Amniotic epithelial cell (primary cell): ENCODE measurements at regions not wholly inside any gene's neighbourhood (a gene's known extent, or its start where the extent isn't known, plus 50 kb on each side); places are given as distances from the start of the nearest gene placed in this dataset.

Experiments used
- DNase-seq: peaks from one replicate; pipeline ENCODE4 v3.0.0-alpha.2; 2010; ENCODE audit warnings: low read depth

DNA sequence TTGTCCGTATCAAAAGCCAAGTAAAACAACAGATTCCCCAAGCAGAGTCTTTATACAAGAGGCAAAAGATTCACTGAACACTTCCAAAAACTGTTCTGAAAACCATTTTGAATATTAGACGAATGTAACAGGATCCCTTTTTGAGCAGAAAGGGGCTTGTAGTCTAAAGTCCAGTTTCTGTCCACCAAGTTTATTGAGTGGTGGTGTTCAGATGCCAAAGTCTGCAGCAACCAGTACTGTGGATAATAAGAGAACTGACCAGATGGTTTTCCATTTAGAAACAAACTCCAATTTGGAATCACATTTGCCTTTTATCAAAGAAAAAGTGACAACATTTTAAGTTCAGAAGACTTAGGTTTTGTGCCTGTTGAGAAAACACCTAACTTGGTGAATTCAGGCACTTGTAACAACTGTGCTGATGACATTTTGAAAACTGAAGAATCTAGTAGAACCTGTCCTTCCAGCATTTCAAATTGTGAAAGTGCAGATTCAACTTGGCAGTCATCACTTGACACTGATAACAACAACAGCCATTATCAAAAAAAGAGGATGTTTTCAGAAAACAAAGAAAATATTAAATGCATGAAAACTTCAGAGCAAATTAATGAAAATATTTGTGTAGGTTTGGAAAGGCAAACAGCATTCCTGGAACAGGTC, 217.1 kb downstream of the CSNK2A3 start:
- DNase-seq: no peak

DNA sequence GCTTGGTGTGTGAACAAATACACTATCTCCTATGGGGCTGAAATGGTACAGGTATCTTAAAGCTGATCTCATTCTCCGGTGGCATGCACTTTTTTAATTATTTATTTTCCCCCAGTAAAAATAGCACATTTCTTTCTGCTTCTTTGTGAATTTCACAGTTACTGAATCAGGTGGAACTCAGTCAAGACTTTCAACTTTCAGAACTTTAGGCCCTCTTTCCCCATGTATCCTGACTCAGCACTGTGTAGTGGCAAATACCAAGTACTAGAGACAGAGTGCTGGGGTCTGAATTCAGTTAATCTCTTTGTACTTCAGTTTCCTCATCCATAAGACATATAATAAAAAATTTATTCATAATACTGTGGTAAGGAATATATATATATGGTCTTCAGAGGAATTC, 223.9 kb downstream of the CSNK2A3 start:
- no peak for DNase-seq

DNA sequence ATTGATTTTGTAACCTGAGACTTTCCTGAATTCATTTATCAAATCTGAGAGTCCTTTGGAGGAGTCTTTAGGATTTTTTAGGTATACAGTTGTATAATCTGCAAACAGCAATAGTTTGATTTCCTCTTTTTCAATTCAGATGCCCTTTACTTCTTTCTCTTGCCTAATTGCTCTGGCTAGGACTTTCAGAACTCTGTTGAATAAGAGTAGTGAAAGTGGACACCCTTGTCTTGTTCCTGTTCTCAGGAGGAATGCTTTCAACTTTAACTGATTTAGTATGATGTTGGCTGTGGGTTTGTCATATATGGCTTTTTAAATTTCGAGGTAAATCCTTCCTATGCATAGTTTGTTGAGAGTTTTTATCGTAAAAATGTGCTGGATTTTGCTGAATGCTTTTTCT, 227.4 kb downstream of the CSNK2A3 start:
- no peak for DNase-seq

DNA sequence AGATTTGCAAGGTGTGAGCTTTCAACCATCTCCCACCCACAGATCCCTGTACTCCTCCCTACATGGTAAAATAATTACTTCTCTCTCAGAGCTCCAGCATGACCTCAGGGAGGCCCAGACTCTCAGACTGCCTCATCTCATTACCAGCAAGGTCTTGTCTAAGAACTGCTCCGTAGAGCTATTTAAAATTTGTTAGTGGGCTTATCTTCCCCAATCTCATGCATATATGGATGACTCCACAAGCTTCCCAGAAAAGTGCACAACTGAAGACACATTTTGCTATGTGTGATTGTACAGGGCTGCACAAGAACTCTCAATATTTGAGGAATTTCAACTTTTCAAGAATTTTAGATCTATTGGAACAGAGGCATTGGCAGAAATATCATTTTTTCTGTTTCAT, 230.3 kb downstream of the CSNK2A3 start:
- no peak for DNase-seq

DNA sequence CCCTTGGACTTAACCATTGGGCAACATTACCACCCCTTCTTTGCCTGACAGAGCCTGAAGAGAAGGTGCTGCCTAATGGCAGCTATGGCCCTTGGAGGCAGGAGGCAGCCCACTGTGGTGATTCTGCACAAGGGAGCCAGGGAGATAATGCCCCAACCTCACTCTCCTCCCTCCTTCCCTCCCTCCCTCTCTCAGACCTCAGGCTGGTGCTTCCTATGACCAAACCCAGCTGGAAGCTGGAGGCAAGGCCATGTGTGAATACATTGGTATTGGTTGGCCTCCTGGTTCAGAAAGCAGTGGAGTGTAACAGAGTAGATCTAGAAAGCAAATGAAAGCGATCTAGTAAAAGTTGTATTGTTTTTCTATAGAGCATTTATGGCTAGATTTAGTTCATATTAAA, 233.1 kb downstream of the CSNK2A3 start:
- no peak for DNase-seq

DNA sequence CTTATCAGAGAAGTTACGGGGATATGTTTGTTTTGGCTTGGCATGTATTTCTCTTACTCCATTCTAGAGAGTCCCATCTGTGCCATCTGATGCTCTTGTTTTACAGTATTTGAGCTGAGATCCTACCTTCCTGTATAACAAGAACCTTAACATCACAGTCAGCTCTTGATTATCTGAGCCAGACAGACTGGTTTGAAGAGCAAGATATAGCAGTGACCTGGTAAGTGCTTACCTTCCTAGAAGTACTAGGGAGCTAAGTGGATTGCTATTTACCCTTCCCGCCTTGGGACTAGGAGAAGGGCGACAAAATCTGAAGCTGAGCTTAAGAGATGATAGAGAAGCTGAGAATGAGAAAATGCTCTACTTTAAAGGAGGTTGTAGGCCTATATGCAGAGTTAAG, 235.3 kb downstream of the CSNK2A3 start:
- no peak for DNase-seq

DNA sequence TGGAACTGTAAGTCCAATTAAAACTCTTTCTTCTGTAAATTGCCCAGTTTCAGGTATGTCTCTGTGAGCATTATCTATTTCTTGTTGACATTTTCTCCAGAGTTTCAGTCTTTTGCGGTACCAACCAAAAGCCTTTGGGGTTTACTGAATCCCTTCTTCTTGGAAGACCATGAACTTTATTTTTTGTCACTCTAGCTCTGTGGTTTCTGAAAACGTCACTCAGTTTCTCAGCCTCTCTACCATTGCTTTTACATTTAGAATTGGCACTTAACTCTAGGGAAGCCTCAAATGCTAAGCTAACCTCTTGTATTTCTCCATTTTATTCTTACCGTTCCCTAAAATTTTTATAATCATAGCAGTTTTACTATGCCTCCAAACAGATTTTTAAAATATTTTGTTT, 237.6 kb downstream of the CSNK2A3 start:
- DNase-seq: no peak

DNA sequence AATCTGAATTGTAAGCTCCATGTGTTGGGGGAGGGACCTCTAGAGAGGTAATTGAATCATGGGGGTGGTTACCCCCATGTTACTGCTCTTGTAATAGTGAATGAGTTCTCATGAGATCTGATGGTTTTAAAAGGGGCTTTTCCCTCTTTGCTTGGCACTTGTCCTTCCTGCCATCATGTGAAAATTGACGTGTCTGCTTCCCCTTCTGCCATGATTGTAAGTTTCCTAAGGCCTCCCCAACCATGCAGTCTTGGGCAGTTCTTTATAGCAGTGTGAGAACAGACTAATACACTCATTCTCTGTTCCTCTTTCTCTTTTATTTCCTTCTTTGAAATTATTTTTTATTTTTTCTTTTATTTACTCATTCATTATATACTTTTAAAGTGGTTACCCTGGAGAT, 239.4 kb downstream of the CSNK2A3 start:
- DNase-seq: no peak

DNA sequence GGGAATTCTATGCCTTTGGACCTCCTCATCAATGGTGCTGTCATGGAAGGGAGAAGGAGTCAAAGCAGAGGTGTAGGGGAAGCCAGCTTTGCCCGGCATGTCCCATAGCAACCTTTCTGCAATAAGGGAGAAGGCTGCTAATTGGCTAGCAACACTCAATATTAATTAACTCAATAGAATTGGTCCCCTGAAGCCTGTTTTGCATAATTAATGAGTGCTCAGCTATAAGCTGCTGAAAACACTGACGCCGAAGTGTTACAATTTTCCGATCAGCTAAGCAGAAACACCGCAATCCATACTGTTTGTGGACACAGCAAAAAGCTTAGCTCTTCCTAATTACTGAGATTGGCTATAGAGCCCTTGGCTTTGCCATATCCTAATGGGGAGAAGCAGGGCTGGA, 245.0 kb downstream of the CSNK2A3 start:
- DNase-seq: no peak

DNA sequence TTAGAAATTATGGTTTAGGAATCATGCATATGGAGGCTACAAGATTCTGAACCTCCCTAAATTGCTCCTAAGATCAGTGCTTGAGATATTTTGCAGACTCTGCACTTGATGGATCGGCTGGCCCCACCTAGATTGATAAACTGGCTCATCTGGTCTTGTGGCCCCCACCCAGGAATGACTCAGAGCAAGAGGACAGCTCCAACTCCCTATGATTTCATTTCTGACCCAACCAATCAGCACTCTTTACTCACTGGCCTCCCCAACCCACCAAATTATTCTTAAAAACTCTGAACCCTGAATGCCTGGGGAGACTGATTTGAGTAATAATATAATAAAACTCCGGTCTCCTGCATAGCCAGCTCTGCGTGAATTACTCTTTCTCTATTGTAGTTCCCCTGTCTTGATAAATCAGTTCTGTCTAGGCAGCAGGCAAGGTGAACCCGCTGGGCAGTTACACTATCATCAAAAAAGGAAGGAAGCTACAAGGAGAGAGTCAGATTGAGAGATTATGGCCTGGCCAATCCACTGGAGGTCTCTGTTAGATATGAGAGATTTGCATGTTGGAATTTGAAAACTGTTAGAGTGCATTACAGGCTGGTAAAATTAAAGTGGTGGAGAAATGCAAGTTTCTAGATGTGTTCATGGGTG, 245.8 kb downstream of the CSNK2A3 start:
- DNase-seq: no peak

DNA sequence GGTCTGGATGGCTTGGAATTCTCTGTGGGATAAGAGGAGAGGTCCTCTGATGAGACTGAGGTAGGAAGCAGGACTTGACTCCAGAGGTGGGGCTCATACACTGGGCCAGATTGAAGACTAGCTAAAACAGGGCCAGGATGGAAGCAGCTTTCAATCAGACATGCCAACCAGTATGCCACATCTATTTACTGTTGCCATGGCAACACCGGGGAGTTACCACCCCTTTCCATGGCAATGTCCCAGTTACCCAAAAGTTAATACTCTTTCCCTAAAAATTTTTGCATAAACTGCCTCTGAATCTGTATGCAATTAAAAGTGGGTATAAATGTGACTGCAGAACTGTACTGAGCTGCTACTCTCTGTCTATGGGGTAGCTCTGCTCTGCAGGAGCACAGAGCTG, 247.5 kb upstream of the ZBED5 start:
- DNase-seq: no peak

DNA sequence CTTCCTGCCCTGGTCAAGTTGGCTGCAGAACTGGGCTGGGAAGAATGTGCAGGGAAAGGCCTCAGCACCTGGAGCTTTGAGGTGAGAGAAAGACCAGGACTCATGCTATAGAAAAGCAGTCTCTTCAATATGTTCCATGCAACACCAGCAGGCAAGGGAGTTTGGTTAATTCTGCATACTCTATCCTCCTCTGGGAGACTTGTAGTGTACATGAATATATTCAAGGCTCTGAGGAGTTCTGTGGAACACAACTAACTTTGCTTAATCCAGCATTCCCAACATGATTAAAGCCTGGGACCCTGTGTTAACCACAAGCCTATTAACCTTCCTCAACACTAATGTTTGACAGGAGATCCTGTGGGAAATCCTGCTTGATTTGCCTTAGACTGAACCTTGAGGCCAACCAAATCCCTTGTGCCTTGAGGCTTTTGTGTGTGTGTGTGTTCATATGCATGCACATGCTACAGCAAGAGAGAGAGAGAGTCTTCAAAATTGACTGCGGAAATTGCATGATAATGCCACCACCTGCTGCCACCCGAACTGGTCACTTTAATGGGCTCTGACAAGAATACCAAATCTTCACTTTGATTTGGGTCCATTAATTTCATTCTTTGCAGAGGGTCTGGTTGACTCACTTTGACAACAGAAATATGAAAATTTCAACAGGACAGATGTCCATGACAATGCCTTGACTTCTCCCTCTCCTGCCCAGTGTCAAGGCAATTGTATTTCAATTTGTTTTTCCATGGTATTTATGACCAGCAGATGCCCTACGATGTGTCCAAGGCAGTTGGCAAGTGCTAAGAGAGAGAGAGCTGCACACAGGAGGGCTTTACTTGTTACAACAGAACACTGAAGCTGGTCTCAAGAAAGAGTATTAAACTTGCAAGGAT, 238.2 kb upstream of the ZBED5 start:
- no peak for DNase-seq

DNA sequence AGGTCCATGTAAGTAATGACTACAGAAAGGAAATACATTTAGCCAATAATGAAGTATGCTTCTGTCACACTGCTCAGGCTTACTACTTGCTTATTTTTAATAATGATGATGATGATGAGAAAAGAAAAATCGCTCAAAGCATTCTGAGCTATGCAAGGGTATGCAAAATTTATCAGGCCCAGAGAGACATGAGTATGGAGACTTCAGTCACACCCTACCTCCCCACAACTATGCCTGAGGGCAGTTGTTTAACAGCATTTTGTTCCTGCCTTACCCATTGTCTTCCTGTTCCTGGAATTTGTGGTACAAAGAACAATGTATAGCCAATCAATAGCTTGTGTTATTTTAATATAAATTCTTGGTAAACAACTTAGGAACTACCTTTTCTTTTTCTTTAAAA, 232.6 kb upstream of the ZBED5 start:
- no peak for DNase-seq

DNA sequence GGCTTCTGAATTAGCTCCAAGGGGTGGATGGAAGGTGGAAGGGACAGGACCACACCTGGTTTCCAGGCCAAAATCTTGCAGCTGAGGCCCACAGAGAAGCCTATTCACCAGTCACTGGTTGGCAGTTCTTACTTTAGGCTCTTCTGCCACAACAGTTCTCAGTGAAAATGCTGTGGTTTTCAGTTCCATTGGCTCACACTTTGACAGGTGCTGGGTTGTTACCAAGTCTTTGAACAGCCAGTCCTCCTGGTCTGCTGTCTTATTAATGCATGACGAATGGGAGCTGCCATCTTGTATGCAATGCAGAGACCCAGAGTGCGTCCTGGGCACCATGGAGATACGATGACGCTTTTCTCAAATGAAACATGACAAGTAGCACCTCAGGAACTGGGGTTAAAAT, 232.0 kb upstream of the ZBED5 start:
- DNase-seq: no peak

DNA sequence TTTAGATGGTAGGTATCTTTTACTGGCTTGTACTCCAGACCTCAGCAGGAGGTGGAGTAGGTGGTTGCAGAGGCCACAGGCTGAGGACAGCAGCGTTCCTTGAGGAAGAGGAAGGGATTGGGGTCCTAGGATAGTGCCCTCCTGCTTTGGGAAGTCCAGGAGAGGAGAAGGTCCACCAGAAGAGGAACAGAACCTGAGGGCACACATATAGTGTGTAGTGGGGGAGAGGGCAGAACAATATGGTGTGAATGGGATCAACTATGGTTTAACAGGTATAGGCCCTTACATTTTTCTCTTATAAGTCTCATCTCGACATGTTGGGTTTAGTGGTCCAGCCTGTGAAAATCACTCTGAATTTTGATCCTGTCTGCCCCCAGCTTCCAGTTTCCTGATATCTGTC, 229.1 kb upstream of the ZBED5 start:
- DNase-seq: no peak

DNA sequence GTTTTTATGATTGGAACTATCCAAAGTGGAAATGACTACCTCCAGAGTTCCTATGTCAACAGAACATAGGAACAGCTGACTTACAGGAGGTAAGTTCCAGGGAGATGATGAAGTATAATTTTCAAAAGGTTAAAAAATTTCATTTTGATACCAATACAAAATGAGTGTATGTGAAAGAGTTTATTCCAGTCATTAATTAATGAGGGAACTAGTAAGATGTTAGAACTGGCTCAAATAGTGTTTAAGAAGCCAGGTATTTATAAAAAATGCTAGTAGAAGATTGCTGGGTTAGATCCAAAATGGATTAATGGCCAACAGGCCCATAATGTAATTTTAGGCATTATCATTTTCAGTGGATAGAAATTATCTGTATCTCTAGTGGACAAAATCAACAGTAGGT, 227.7 kb upstream of the ZBED5 start:
- DNase-seq: no peak

DNA sequence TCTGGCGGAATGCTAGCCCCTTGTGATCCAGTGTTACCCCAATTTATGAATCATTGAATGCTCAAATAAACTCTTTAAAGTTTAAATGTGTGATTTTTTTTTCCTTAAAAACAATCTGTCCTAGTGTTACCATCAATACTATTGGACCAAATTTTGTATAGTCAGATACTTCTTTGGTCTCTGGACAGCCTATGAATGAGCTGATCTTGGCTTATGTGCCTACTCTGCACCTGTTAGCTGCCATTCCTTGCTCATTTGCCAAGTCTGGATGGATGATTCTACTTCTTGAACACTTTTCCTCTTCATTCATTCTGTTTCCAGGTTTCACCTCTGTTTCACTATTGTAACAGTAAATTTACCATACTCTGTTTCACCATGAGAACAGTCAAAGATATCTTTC, 226.5 kb upstream of the ZBED5 start:
- DNase-seq: no peak

DNA sequence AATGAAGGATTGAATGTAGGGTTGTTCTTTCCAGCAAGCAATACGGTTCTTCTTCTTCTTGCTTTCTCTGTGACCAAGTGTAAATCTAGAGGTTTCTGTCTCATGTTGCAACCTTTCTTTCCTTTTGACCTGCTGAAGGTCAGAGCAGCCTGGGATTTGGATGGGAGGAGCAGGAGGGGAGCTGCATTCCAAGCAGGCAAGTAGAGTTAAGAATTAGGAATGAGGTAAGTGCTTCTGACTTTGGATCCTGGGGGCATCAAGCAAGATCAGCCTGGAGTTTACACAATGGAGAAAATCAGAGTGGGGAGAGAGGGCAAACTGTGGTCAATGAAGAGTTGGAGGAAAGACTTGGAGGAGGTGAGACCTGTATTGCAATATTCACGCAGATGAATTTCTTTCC, 225.6 kb upstream of the ZBED5 start:
- DNase-seq: no peak

DNA sequence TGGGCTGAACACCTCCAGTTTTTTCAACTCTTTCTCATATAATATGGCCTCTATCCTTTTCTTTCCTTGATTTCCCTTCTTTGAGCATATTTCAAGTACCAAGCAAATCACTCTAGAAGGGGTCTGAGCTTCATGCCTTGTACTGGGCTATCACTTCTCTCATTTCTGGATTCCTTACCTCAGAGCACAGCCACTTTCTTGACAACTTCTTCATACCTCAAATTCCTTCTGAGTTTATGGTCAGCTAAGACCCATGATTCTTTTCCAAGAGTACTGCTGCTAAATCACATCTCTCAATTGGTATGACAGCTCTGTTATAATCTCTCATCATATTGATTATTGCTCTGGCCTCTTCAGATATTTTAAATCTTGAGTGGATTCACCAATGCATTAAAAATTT, 224.8 kb upstream of the ZBED5 start:
- no peak for DNase-seq

DNA sequence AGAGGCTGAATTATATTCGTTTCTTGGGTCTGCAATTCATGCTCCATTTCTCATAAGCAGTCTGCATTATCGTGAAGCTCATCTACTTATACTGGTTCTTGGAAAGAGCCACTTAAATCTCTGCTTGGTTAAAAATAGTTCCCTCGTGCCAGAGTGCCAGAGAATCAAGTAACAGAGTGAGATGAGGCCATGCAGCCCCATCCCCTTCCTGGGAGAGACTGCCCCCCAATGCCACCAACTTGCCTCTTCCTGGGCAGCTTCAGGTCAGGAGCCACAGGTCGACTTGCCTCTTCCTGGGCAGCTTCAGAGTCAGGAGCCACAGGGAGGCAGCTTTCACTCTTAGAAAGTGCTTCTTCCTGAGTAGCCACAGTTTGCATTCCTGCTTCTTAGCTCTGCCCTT, 223.9 kb upstream of the ZBED5 start:
- no peak for DNase-seq

DNA sequence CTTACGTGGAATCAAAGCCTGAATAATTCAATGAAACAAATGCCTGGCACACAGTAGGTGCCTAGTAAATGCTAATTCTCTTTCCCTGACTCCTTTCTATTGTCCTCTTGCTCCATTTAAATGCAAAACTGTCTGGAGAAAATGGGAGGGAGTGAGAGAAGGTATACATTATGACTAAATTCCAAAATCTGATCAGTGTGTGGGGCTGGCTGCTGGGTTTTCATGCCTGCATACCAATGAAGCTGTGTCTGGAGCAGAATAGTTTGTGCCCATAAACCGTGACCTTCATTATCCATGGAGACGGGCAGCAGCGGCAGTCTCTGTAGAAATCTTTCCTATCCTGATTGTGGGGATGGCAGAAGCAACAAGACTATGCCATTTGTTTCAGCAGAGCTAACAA, 223.4 kb upstream of the ZBED5 start:
- DNase-seq: no peak

DNA sequence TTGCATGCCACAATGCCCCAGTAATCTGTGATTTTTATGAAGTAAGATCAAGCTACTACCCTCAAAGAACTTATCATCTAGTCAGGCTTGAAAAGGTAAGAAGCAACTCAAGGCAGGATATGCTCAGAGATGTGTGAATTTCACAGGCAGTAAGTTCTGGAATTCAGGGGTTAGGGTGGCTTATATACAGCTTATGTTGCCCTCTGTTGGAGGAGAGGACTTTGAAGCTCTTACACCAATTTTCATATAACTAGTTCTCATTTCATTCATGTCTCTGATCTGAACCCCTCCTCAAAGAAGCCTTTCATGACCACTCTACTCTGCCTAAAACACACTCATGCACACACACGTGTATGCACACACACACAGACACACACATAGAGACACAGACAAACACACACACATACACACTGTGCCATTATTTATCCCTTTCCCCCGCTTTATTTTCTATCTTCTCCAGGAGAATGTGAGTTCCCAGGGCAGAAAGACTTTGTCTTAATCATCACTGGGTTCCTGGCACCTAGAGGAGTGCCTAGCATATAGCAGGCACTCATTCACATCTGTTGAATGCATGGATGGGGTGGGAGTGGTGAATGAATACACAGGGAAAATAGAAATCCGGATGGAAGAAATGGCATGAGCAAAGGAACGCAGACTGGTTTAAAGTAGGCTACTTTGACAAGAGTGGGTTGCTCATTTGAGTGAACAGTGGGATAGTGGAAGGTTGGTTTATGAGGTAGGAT, 220.7 kb upstream of the ZBED5 start:
- peak; percentile 41 for DNase-seq

DNA sequence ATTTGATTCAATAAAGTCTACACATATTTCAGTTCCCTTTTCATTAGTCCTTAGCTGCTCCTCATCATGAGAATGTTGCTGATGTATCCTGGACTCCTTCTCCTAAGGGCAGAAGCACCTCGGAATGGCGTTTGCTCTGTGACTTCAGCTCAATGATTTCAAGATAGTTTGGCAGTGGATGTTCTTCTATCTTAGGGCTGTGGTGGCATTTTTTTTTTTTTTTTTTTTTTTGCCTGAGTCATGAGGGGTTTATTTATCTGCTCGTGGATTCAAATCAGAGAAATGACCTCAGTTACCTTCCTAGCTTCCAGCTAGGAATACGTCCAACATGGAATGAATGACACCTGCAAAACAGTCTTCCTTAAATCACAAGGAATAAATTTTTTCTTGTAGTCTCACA, 220.0 kb upstream of the ZBED5 start:
- no peak for DNase-seq
